Activated T-helper 1 cell treated with Interleukin-2 at 50 U/mL for 16 hours (primary cell): ENCODE measurements at regions not wholly inside any gene's neighbourhood (a gene's known extent, or its start where the extent isn't known, plus 50 kb on each side); places are given as distances from the start of the nearest gene placed in this dataset.
"Not testable (repeated sequence)": the region's sequence is repeated elsewhere in the genome, so short reads cannot be mapped to it uniquely, and the experiment has no call there.

ENCODE experiments used
- DNase-seq: peaks from one replicate; pipeline ENCODE4 v3.0.0-alpha.2; 2020; ENCODE audit warnings: low read depth

GRCh38 chr2:40579247-40579646, 127.4 kb upstream of the SLC8A1 start:
- DNase-seq, result no peak

GRCh38 chr2:40584432-40584831, 132.5 kb upstream of the SLC8A1 start:
- no peak for DNase-seq

GRCh38 chr2:40591774-40592173, 139.9 kb upstream of the SLC8A1 start:
- no peak for DNase-seq

DNA sequence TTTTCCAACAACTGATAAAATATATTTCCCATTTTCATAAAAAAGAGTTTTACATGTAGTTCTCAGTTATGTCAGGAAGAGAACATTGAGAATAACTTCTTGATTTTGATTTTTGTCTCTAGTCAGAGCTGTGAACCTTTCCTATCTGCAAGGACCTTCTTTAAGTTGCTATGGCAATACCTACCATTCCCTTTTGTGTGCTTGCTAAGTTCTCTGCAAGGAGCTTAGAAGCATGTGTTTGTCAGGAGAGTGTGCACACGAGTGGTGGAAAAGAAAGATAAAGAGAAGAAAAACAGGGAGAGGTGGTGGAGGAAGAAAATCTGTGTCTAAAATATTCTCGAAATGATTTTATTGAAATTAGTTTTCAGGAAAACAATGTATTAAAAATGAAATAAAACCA, 140.3 kb upstream of the SLC8A1 start:
- DNase-seq, result no peak

GRCh38 chr2:40606862-40607261, 155.0 kb upstream of the SLC8A1 start:
- DNase-seq, result no peak

DNA sequence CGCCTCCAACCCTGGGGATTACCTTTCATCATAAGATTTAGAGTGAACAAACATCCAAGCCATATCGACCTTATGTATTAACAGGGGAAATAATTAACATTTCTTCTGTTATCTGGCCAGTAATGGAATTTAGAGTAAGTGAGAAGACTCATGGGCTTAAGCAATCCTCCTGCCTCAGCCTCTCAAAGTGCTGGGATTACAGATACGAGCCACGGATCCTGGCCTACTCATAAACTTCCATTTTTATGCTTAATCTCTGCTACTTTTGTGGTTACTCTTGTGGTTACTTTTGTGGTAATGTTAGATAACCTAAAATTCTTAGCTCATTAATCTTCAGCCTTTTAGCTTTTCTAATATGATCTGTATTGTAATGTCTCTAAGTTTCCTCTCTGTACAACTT, 159.3 kb upstream of the SLC8A1 start:
- no peak for DNase-seq

DNA sequence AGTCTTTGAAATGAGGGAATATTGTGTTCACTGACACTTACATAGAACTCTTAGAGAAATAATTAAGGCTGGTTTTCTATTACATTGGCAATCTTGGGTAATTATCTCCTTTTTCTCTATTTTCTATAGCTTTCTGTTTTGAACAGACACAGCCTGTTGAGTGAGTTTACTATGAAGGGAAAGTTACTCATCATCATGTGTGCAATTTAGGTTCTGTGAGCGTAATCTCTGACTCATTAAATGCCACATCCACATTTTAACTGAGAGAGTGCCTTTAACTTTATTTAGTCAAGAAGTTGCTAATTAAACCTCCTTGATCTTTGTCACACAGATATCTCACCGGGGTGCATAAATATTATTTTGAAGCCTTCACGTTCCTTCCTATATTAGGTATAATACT, 174.0 kb upstream of the SLC8A1 start:
- DNase-seq, result no peak

GRCh38 chr2:40628556-40628955, 176.7 kb upstream of the SLC8A1 start:
- DNase-seq, result no peak

DNA sequence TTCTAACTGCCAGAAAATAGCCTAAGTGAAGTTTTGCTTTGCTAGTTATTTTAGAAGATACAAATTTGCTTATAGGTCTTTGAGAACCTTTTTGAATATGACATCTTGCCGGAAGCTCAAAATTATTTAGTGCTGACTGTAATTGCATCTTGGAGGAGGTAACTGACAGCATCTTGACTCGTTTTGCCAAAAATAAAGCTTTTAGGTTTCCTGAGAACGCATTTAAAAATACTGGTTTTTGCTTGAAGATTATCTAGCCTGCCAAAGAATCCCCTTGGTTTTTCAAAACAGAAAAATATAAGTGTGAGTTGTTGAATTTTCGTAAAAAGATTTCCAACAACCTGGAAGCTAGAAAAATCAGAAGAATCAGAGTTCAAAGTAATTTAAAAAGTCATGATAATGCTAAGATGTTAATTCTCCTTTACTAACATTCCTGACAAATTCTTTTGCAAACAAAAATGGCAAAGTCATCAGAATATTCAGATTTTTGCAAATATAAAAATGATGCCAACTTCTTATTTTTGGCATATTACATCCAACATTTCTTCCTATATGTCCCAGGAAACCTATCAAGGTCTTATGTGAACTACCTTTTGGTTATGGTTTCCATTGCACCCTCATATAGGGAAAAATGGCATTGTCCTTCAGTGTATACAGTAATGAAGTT, 178.0 kb upstream of the SLC8A1 start:
- DNase-seq, result no peak

DNA sequence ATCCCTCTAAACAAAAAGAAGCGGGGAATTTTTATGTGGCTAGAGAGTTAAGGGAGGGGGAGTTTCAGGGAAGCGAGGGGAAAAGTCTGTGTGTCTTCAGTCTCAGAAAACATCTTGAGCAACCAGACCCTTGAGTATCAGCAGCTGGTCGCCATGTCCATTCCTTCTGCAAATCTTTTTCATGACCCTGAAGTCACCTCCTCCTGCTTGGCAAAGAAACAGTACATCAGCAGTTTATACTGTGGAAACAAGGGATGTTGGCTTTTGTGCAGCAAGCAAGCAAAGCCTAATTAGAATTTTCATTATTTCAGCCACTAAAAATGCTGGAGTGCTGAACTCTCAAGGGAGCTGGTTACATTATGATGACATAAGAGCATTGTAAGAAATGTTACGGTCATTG, 187.4 kb upstream of the SLC8A1 start:
- no peak for DNase-seq

DNA sequence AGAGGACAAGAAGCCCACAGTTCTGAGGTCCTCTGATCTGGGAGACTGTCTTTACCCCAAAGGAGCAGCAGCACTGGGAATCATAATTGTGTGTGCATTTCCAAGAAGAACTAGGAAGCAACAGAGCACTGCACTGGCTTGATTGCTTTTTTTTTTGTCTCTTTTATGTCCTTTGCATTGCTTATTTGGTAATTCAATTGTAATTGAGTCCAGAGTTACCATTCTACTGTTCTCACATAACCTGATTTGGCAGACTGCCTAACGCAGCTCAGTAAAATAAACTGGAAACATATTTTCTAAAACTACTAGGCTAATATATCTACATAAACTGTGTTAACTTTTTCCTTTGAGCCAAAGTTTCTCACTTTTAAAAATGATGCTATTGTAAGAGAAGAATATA, 190.3 kb upstream of the SLC8A1 start:
- no peak for DNase-seq

DNA sequence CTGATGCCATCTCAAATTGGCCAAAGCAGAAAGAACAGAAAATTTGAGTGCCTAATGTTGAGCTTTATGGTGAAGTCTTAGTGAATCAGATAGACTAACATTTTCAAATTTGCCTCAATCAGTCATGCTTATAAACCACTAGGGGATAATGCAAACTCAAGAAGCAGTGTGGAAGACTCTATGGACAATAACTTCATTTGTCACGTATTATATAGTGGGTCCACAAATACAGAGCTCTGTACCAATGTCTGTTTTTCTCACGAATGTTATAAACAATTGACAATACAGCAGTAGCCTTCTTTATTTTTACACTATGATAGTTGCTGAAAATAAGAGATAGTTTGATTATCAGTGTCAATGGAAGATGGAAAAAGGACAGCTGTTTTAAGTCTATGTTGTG, 190.8 kb upstream of the SLC8A1 start:
- DNase-seq, result no peak

DNA sequence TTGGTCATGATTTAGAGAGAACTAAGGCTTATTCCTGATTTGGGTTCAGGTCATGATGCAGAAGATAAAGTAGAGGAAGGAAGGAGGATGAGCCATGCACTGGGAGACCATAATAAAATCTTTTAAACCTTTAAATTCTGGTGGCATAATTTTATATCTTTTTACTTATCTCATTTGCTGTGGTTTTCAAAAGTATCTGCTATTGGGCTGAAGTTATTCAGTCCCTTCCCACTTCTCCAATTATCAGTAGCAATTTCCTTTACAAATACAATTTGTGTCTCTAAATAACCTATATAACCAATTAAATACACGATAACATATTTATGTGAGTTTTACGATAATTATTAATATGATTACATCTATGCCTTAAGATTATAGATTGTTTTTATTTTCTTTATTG, 194.8 kb upstream of the SLC8A1 start:
- DNase-seq, result no peak

- DNase-seq, result no peak
Observed at GRCh38 chr2:40652155-40652554, 200.3 kb upstream of the SLC8A1 start.

- no peak for DNase-seq
Observed at GRCh38 chr2:40653829-40654228, 201.9 kb upstream of the SLC8A1 start.

GRCh38 chr2:40654346-40654745, 202.5 kb upstream of the SLC8A1 start:
- no peak for DNase-seq

GRCh38 chr2:40658941-40659340, 207.1 kb upstream of the SLC8A1 start:
- no peak for DNase-seq

DNA sequence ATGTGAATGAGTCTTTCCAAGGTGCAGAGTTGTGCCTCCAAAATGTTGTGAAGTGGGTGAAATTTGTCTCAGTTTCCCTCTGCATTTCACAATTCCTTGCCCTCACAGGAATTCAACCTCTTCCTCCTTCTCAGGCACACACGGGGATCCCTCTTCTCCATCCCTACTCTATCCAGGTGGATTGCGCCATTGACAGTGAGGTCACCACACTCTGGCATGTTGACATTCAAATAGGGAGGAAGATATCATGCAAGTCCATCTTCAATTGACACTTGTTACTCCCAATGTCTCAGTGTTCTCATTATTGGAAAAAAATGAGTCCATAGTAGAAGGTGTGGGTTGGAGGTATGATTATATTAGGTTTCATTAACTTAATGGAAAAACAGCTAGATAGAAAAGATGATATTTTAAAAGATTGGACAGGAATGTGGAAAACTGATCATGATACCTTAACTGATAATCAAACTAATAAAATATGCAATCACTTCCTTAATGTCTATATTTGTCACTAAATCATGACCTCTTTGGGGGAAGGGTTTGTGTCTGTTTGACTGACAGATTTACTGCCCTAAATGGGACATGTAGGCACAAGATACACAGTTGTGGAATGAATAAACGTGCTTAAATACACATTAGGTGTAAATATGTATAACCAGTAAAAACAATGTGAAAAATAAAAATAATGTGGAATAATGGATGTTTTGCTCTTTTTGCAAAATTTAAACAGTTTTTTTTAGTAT, 213.8 kb upstream of the SLC8A1 start:
- no peak for DNase-seq

DNA sequence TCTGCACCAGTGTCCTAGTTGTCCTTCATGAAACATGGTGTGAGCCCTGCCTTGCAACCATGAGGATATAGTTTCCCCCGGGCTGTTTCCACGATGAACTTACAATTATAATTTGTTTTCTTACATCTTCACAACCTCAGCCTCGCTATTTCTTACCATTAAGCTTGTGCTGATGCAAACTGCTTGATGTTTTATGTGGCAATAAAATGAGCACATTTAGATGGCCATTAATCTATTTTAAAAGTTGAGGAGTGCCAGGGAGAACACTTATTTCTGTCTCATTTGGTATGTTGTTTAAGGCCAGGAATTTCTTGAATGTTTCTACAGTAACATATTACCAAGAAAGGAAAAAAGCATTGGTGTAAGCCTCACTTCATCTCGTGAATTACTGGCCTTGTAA, 214.5 kb upstream of the SLC8A1 start:
- no peak for DNase-seq

- DNase-seq, result no peak
Observed at GRCh38 chr2:40668425-40668824, 216.5 kb upstream of the SLC8A1 start.

GRCh38 chr2:40676134-40676790, 224.4 kb upstream of the SLC8A1 start:
- not testable (repeated sequence) for DNase-seq

DNA sequence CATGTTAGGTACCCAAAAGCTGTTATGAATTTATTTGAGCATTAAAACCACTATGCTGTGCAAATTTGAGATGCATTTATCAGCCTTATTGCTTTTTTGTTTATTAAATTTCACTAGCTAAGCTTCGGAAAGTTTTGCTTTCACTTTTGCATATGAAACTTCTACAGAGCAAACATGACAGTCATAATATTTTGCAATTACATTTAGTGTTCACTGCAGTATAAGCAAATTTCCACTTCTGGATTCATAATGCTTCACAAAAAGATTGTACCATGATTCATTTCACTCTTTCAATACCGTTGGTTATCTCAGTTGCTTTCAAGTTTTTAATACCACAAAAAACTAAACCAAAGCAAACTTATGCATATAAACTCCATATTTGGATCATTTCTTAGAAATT, 228.7 kb upstream of the SLC8A1 start:
- no peak for DNase-seq

GRCh38 chr2:40690036-40690435, 238.1 kb upstream of the SLC8A1 start:
- DNase-seq, result no peak
